Fibroblast of pulmonary artery (primary cell): ENCODE measurements at regions not wholly inside any gene's neighbourhood (a gene's known extent, or its start where the extent isn't known, plus 50 kb on each side); places are given as distances from the start of the nearest gene placed in this dataset.

ENCODE experiments used
- DNase-seq: peaks from one replicate; pipeline ENCODE4 v3.0.0-alpha.2; 2010; ENCODE audit warnings: low read depth
- H3K4me3 ChIP-seq: replicated peaks from 2 replicates; pipeline ENCODE4 v1.5.1; 2011; ENCODE audit warnings: low read depth, mild to moderate bottlenecking, control low read depth, low read length, moderate library complexity
- CTCF ChIP-seq: IDR thresholded peaks from 2 replicates; pipeline ENCODE4 v1.5.1; 2011; ENCODE audit warnings: mild to moderate bottlenecking, control low read depth, low read length, inconsistent platforms; ENCODE audit errors: missing control alignments

- no peak for DNase-seq
- H3K4me3 ChIP-seq, result no peak overlapping the region
- no peak for TF ChIP-seq CTCF
Measured at GRCh38 chr11:92591521-92591920, 366.9 kb downstream of the FAT3 start.

- TF ChIP-seq CTCF, result no peak
Measured at GRCh38 chr11:92594251-92594650, 369.6 kb downstream of the FAT3 start.

GRCh38 chr11:92595052-92595451, 370.4 kb downstream of the FAT3 start:
- TF ChIP-seq CTCF, result no peak
- no peak overlapping the region for H3K4me3 ChIP-seq
- no peak for DNase-seq

More at GRCh38 chr11:92594251-92594650, 369.6 kb downstream of the FAT3 start:
- no peak overlapping the region for H3K4me3 ChIP-seq
- DNase-seq, result no peak

GRCh38 chr11:92596596-92597317, 372.1 kb downstream of the FAT3 start:
- H3K4me3 ChIP-seq, result no peak overlapping the region
- no peak for TF ChIP-seq CTCF
- no peak for DNase-seq

- DNase-seq, result no peak
- no peak overlapping the region for H3K4me3 ChIP-seq
- no peak for TF ChIP-seq CTCF
Measured at GRCh38 chr11:92601048-92601447, 368.4 kb upstream of the MTNR1B start.

GRCh38 chr11:92605667-92606066, 363.8 kb upstream of the MTNR1B start:
- H3K4me3 ChIP-seq, result no peak overlapping the region
- no peak for TF ChIP-seq CTCF
- no peak for DNase-seq
